Peyer's patch (tissue), 4 donors: ENCODE measurements at regions not wholly inside any gene's neighbourhood (a gene's known extent, or its start where the extent isn't known, plus 50 kb on each side); places are given as distances from the start of the nearest gene placed in this dataset.

Source experiments
- POLR2A ChIP-seq, 2 donors: fragments of 450-650 bp; IDR thresholded peaks; one replicate each; pipeline ENCODE4 v1.5.1; 2017; ENCODE audit warnings: antibody characterized with exemption in 2 of 2, mild to moderate bottlenecking in 2 of 2, moderate library complexity in 2 of 2
- TF ChIP-seq, protein P1 (sequence below), 6 experiments: fragments of 450-650 bp in 4 of 6; fragments of 200-600 bp in 2 of 6; sonication (generic) in 1 of 6; IDR thresholded peaks; one replicate each; pipeline ENCODE4 v1.5.1; 2017 to 2019; ENCODE audit warnings: antibody characterized with exemption in 6 of 6, mild to moderate bottlenecking in 3 of 6, moderate library complexity in 1 of 6

DNA sequence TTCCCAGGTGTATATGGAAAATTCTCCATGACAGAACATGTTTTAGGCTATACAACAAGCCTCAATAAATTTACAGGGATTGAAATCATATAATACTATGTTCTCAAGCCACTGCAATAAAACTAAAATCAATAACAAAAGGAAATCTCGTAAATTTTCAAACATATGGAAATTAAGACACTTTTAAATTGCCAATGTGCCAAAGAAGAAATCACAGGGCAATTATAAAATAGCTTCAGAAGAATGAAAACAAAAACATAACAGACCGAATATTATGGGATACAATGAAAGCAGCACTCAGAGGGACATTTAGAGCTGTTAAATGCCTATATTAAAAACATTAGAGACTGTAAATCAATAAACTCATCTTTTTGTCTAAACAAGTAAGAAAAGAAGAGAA, 555.7 kb upstream of the B3GAT1 start:
- TF ChIP-seq, protein P1, sequence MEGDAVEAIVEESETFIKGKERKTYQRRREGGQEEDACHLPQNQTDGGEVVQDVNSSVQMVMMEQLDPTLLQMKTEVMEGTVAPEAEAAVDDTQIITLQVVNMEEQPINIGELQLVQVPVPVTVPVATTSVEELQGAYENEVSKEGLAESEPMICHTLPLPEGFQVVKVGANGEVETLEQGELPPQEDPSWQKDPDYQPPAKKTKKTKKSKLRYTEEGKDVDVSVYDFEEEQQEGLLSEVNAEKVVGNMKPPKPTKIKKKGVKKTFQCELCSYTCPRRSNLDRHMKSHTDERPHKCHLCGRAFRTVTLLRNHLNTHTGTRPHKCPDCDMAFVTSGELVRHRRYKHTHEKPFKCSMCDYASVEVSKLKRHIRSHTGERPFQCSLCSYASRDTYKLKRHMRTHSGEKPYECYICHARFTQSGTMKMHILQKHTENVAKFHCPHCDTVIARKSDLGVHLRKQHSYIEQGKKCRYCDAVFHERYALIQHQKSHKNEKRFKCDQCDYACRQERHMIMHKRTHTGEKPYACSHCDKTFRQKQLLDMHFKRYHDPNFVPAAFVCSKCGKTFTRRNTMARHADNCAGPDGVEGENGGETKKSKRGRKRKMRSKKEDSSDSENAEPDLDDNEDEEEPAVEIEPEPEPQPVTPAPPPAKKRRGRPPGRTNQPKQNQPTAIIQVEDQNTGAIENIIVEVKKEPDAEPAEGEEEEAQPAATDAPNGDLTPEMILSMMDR (IDR thresholded peaks at IDR 0.05): no peak
- no peak for TF ChIP-seq POLR2A (IDR thresholded peaks at IDR 0.05)
